ENCODE measurements at regions not wholly inside any gene's neighbourhood (a gene's known extent, or its start where the extent isn't known, plus 50 kb on each side); places are given as distances from the start of the nearest gene placed in this dataset.

DNA sequence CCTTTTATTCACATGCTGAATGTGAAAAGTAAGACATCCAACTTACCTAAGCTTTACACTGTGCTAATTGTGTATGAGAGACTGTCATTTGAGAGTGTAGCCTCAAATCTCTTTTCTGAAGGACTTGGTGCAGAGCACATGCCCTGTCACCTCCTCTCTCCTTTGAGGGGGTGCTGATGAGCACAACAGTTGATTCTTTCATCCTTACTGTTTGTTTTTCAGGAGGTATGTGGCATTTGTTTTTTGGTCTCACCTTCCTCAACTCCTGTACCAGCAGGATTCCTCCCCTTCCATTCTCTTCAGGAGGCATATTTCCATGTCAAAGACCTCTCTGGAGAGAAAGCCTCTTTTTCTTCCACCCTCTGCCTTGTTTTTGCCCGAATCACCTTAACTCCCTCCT is 252.6 kb upstream of the CITED2 start:
- TF ChIP-seq ZNF274 (IDR thresholded peaks at IDR 0.05; ENCODE audit: low read depth, low read length) = no peak
- TF ChIP-seq YY1 (IDR thresholded peaks at IDR 0.05; ENCODE audit: insufficient read depth, insufficient read length) = no peak
